MM.1S (cell line): ENCODE measurements at regions not wholly inside any gene's neighbourhood (a gene's known extent, or its start where the extent isn't known, plus 50 kb on each side); places are given as distances from the start of the nearest gene placed in this dataset.

Source experiments
- DNase-seq: peaks from one replicate; pipeline ENCODE4 v3.0.0-alpha.2; 2015
- H2AFZ ChIP-seq: fragments of 300-600 bp; sonication (generic); 2 replicates; pipeline ENCODE4 v1.6.0; 2016; ENCODE audit warnings: antibody characterized with exemption, low read length
- H3F3A ChIP-seq: fragments of 300-600 bp; sonication (generic); 2 replicates; pipeline ENCODE4 v1.6.1; 2016; ENCODE audit warnings: mild to moderate bottlenecking, antibody characterized with exemption, low read length, moderate library complexity, mixed read lengths; ENCODE audit not compliant: insufficient read depth
- H3K27ac ChIP-seq: fragments of 300-600 bp; sonication (generic); 2 replicates; pipeline ENCODE4 v1.5.1; 2016; ENCODE audit warnings: mild to moderate bottlenecking, low read length
- H3K27me3 ChIP-seq: fragments of 300-600 bp; sonication (generic); replicated peaks from 2 replicates; pipeline ENCODE4 v1.6.0; 2016; ENCODE audit warnings: low read length; ENCODE audit not compliant: insufficient read depth
- H3K36me3 ChIP-seq: fragments of 300-600 bp; sonication (generic); replicated peaks from 2 replicates; pipeline ENCODE4 v1.6.1; 2016; ENCODE audit warnings: mild to moderate bottlenecking, low read length, mixed read lengths; ENCODE audit not compliant: insufficient read depth
- H3K4me1 ChIP-seq: fragments of 300-600 bp; sonication (generic); 2 replicates; pipeline ENCODE4 v1.6.1; 2016; ENCODE audit warnings: low read length, mixed read lengths
- H3K4me2 ChIP-seq: fragments of 300-600 bp; sonication (generic); 2 replicates; pipeline ENCODE4 v1.6.0; 2016; ENCODE audit warnings: low read depth, low read length
- H3K4me3 ChIP-seq: fragments of 300-600 bp; sonication (generic); 2 replicates; pipeline ENCODE4 v1.5.1; 2016; ENCODE audit warnings: low read length, mixed read lengths
- H3K79me2 ChIP-seq: fragments of 300-600 bp; sonication (generic); 2 replicates; pipeline ENCODE4 v1.6.1; 2016; ENCODE audit warnings: mixed run types, low read length, mixed read lengths
- H3K9ac ChIP-seq: fragments of 300-600 bp; sonication (generic); 2 replicates; pipeline ENCODE4 v1.6.1; 2016; ENCODE audit warnings: low read length, mixed read lengths
- H3K9me2 ChIP-seq: fragments of 300-600 bp; sonication (generic); replicated peaks from 2 replicates; pipeline ENCODE4 v1.6.1; 2016; ENCODE audit warnings: mild to moderate bottlenecking, low read length, mixed read lengths; ENCODE audit not compliant: insufficient read depth
- H3K9me3 ChIP-seq: fragments of 300-600 bp; sonication (generic); replicated peaks from 2 replicates; pipeline ENCODE4 v1.6.1; 2016; ENCODE audit warnings: mild to moderate bottlenecking, low read length, mixed read lengths; ENCODE audit not compliant: insufficient read depth
- H4K20me1 ChIP-seq: fragments of 300-600 bp; sonication (generic); 2 replicates; pipeline ENCODE4 v1.6.1; 2016; ENCODE audit warnings: mild to moderate bottlenecking, low read length, moderate library complexity, mixed read lengths; ENCODE audit not compliant: insufficient read depth
- EZH2 ChIP-seq: fragments of 300-600 bp; sonication (generic); optimal IDR thresholded peaks from 2 replicates; pipeline ENCODE3; 2017; ENCODE audit warnings: low read depth, mild to moderate bottlenecking, antibody characterized with exemption, low read length, mixed read lengths
- EZH2phosphoT487 ChIP-seq: fragments of 300-600 bp; sonication (generic); IDR thresholded peaks from 2 replicates; pipeline ENCODE4 v1.6.1; 2018; ENCODE audit warnings: antibody characterized with exemption, low read length
- TF ChIP-seq, protein P1 (sequence below): fragments of 300-600 bp; sonication (generic); IDR thresholded peaks from 2 replicates; pipeline ENCODE4 v1.5.1; 2016; ENCODE audit warnings: antibody characterized with exemption, low read length, mixed read lengths

DNA sequence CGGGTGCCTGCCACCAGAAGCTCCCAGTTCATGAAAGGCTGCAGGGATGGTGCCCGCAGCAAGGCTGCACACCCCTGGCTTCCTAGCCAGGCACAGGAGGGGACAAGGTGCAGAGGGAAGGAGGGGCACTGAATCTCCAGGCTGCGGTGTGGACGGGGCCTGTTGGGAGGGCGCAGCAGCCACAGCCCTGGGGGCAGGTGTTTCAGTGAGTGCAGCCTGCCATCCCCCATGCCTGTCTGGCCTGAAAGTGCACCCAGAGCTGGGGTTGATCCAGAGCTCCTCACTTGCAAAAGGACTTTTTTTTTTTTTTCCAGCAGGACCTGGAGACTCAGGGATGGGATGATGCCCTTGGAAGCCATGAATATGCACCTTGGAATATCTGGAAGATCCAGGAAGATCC is 153.7 kb upstream of the C1orf174 start:
- no peaks in the 10 kb centered on the region for H4K20me1 ChIP-seq
- no peak for DNase-seq
- no peak overlapping the region for H2AFZ ChIP-seq
- TF ChIP-seq, protein P1, sequence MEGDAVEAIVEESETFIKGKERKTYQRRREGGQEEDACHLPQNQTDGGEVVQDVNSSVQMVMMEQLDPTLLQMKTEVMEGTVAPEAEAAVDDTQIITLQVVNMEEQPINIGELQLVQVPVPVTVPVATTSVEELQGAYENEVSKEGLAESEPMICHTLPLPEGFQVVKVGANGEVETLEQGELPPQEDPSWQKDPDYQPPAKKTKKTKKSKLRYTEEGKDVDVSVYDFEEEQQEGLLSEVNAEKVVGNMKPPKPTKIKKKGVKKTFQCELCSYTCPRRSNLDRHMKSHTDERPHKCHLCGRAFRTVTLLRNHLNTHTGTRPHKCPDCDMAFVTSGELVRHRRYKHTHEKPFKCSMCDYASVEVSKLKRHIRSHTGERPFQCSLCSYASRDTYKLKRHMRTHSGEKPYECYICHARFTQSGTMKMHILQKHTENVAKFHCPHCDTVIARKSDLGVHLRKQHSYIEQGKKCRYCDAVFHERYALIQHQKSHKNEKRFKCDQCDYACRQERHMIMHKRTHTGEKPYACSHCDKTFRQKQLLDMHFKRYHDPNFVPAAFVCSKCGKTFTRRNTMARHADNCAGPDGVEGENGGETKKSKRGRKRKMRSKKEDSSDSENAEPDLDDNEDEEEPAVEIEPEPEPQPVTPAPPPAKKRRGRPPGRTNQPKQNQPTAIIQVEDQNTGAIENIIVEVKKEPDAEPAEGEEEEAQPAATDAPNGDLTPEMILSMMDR: no peak
- no peak overlapping the region for H3K27ac ChIP-seq
- no peaks in the 10 kb centered on the region for H3K79me2 ChIP-seq
- no peak overlapping the region for H3K4me2 ChIP-seq
- H3F3A ChIP-seq: no peaks in the 10 kb centered on the region
- no peak overlapping the region for H3K9ac ChIP-seq
- H3K36me3 ChIP-seq: no peaks in the 10 kb centered on the region
- no peak overlapping the region for H3K4me3 ChIP-seq
- H3K9me3 ChIP-seq: no peaks in the 10 kb centered on the region
- H3K4me1 ChIP-seq: no peaks in the 10 kb centered on the region
- no peaks in the 10 kb centered on the region for H3K9me2 ChIP-seq
- H3K27me3 ChIP-seq: peaks cover 85% of the 10 kb centered on the region

DNA sequence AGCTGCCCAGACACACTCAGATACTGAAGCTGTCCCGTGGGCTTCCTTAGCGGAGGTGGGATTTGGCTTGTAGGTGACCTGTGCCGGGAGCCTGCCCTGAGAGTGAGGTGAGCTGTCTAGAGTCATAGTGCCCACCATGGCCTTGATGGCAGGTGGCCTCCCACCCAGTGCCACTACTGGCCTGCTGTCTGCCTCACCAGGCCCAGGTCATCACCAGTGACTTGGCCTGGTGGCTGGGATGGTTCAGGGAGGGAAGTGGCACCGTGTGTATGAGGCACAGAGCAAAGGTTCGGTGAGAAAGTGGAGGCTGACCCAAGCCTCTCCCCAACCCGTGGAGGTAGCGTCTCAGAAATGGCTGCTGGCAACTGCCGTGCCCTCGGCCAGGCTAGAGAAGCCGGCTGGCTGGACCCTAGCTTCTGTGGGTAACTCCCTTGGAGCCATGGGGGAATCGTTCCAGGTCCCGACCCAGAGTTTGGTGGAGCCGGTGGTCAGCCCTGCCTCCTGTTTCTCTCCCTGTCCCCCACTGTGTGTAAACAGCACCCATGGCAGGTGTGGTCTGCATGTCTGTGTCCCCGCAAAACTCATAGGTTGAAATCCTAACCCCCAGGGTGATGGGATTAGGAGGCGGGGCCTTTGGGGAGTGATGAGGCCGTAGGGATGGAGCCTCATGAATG is 155.4 kb upstream of the C1orf174 start:
- Histone ChIP-seq H3K4me2 (no peak overlapping the region), H3K4me3 (no peak overlapping the region), H3K79me2 (no peaks in the 10 kb centered on the region), H3K27ac (no peak overlapping the region), H3K36me3 (no peaks in the 10 kb centered on the region), H3F3A (no peaks in the 10 kb centered on the region), H3K9ac (no peak overlapping the region), H3K4me1 (no peaks in the 10 kb centered on the region), H3K27me3 (peaks cover 88% of the 10 kb centered on the region), H3K9me2 (no peaks in the 10 kb centered on the region), H2AFZ (no peak overlapping the region), H3K9me3 (no peaks in the 10 kb centered on the region), H4K20me1 (no peaks in the 10 kb centered on the region)
- DNase-seq: no peak
- TF ChIP-seq EZH2 (no peak), EZH2phosphoT487 (no peak)
- TF ChIP-seq, protein P1: no peak

DNA sequence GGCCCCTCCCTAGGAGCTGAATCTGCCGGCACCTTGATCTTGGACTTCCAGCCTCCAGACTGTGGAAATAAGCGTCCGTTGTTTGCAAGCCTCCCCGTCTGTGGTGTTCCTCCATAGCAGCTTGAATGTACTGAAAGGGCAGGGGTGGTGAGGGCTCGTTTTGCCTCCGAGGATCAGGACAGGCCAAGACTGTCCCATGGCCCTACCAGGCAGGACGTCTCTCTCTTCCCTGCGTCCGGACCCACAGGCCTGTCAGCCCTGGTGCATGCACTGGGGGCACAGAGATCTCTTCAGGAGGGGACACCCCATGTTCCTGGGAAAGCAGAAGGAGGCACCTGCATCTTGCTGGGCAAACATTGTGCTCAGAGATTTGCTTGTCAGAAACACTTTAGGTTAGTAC is 156.3 kb upstream of the C1orf174 start:
- H3K4me3 ChIP-seq: no peak overlapping the region
- H3F3A ChIP-seq: no peaks in the 10 kb centered on the region
- H3K9me3 ChIP-seq: no peaks in the 10 kb centered on the region
- H3K4me2 ChIP-seq: no peak overlapping the region
- H4K20me1 ChIP-seq: no peaks in the 10 kb centered on the region
- no peak overlapping the region for H3K27ac ChIP-seq
- no peak overlapping the region for H3K9ac ChIP-seq
- H3K36me3 ChIP-seq: no peaks in the 10 kb centered on the region
- peaks cover 90% of the 10 kb centered on the region for H3K27me3 ChIP-seq
- no peaks in the 10 kb centered on the region for H3K4me1 ChIP-seq
- no peaks in the 10 kb centered on the region for H3K79me2 ChIP-seq
- TF ChIP-seq EZH2 (no peak), EZH2phosphoT487 (no peak)
- TF ChIP-seq, protein P1: no peak
- no peaks in the 10 kb centered on the region for H3K9me2 ChIP-seq
- no peak for DNase-seq
- no peak overlapping the region for H2AFZ ChIP-seq
